Aorta (tissue), 5 donors: ENCODE measurements at regions not wholly inside any gene's neighbourhood (a gene's known extent, or its start where the extent isn't known, plus 50 kb on each side); places are given as distances from the start of the nearest gene placed in this dataset.

Experiments
- ATAC-seq: fragments of 200-7000 bp; cut with Tn5 transposase; one replicate; pipeline ENCODE4 v1.9.1; 2022; ENCODE audit warnings: moderate library complexity; ENCODE audit not compliant: low FRiP score
- DNase-seq, 2 donors: peaks; one replicate each; pipeline ENCODE4 v3.0.0-alpha.2; 2020
- H3K27ac ChIP-seq, 2 donors: one replicate each; pipeline ENCODE4 v1.5.1; 2013; ENCODE audit warnings: low read length in 2 of 2, mild to moderate bottlenecking in 2 of 2, moderate library complexity in 2 of 2, control low read depth in 1 of 2, inconsistent platforms in 1 of 2, low read depth in 1 of 2
- H3K27me3 ChIP-seq, 2 donors: one replicate each; pipeline ENCODE4 v1.6.1; 2013; ENCODE audit warnings: control low read depth in 1 of 2, low read length in 1 of 2, mild to moderate bottlenecking in 1 of 2, moderate library complexity in 1 of 2; ENCODE audit not compliant: insufficient read depth in 2 of 2, control insufficient read depth in 1 of 2
- H3K36me3 ChIP-seq, 2 donors: one replicate each; pipeline ENCODE4 v1.6.1; 2013; ENCODE audit warnings: control low read depth in 1 of 2, low read length in 1 of 2, mild to moderate bottlenecking in 1 of 2; ENCODE audit not compliant: insufficient read depth in 2 of 2, control insufficient read depth in 1 of 2
- H3K4me1 ChIP-seq, 2 donors: one replicate each; pipeline ENCODE4 v1.6.1; 2013; ENCODE audit warnings: low read length in 2 of 2, control low read depth in 1 of 2, mild to moderate bottlenecking in 1 of 2, moderate library complexity in 1 of 2; ENCODE audit not compliant: insufficient read depth in 2 of 2, control insufficient read depth in 1 of 2
- H3K4me3 ChIP-seq, 2 donors: one replicate each; pipeline ENCODE4 v1.5.1; 2013; ENCODE audit warnings: low read length in 2 of 2, control low read depth in 1 of 2, mild to moderate bottlenecking in 1 of 2
- H3K9me3 ChIP-seq: one replicate; pipeline ENCODE4 v1.6.1; 2013; ENCODE audit warnings: mild to moderate bottlenecking, low read length; ENCODE audit not compliant: control insufficient read depth
- WGBS, 2 donors: extraction: QIAGEN DNeasy Blood & Tissue Kit; methylation state at CpG; one replicate each; pipeline ENCODE4 v1.1.7; 2013; 5-methylcytosine and 5-hydroxymethylcytosine counted together
- intact Hi-C, 2 donors: fragments of 100-400 bp; cut with DNase I; formaldehyde crosslinking; loops; one replicate each; pipeline versions ENCODE4 v1.14.2 to v1.15.0; 2022
- donor health status: healthy with polysubstance abuse.
- donor health status: Bipolar disorder and iron deficiency.
- donor health status: DM: no; HTN: no; CAD: no.
- donor health status: DM: no; HTN: no; CAD: no.
- donor health status: DM: yes; HTN: yes; CAD: no.

- no peaks in the 10 kb centered on the region for H3K9me3 ChIP-seq
- no peak overlapping the region for H3K27ac ChIP-seq
- H3K36me3 ChIP-seq: no peaks in the 10 kb centered on the region
- intact Hi-C loops: loop anchor here in 1 of 2 donors (10.0 kb wide), 1 partner anchor 147 kb away; no protein-coding TSS in a partner anchor
- ATAC-seq (no peak), DNase-seq (no peak)
- H3K4me1 ChIP-seq: no peaks in the 10 kb centered on the region
- H3K4me3 ChIP-seq: no peak overlapping the region
- no peaks in the 10 kb centered on the region for H3K27me3 ChIP-seq
- WGBS, 2 donors: 17 to 24% methylated on average over 1 of the region's 1 CpG
Measured at GRCh38 chr6:19087897-19088296, 700.7 kb downstream of the RNF144B start.

- no peaks in the 10 kb centered on the region for H3K9me3 ChIP-seq
Measured at GRCh38 chr6:19100752-19101151, 713.6 kb downstream of the RNF144B start.

GRCh38 chr6:19102936-19103335 lies 715.8 kb downstream of the RNF144B start:
- DNase-seq (no peak), ATAC-seq (no peak)
- Histone ChIP-seq H3K4me3 (no peak overlapping the region), H3K27me3 (no peaks in the 10 kb centered on the region), H3K9me3 (no peaks in the 10 kb centered on the region), H3K27ac (no peak overlapping the region), H3K4me1 (no peaks in the 10 kb centered on the region), H3K36me3 (no peaks in the 10 kb centered on the region)
- intact Hi-C loops: no loop called here
- WGBS, 2 donors: 82 to 83% methylated on average over 3 of the region's 3 CpGs

More at GRCh38 chr6:19100752-19101151, 713.6 kb downstream of the RNF144B start:
- Histone ChIP-seq H3K27me3 (no peaks in the 10 kb centered on the region), H3K27ac (no peak overlapping the region), H3K4me3 (no peak overlapping the region), H3K4me1 (no peaks in the 10 kb centered on the region), H3K36me3 (no peaks in the 10 kb centered on the region)
- ATAC-seq: no peak
- 95 to 98% methylated on average over 4 of the region's 4 CpGs for WGBS, 2 donors
- intact Hi-C loops: no loop called here
- no peak for DNase-seq

- H3K4me1 ChIP-seq: no peaks in the 10 kb centered on the region
- intact Hi-C loops: no loop called here
- H3K36me3 ChIP-seq: no peaks in the 10 kb centered on the region
- ATAC-seq (no peak), DNase-seq (no peak)
- no peak overlapping the region for H3K27ac ChIP-seq
- no peaks in the 10 kb centered on the region for H3K27me3 ChIP-seq
- 96 to 99% methylated on average over 1 of the region's 1 CpG for WGBS, 2 donors
- no peak overlapping the region for H3K4me3 ChIP-seq
- no peaks in the 10 kb centered on the region for H3K9me3 ChIP-seq
Measured at GRCh38 chr6:19107468-19107867, 720.3 kb downstream of the RNF144B start.

GRCh38 chr6:19121521-19121920 lies 715.6 kb upstream of the ID4 start:
- H3K36me3 ChIP-seq: no peaks in the 10 kb centered on the region
- H3K4me1 ChIP-seq: no peaks in the 10 kb centered on the region
- intact Hi-C loops: no loop called here
- no peak overlapping the region for H3K27ac ChIP-seq
- no peak overlapping the region for H3K4me3 ChIP-seq
- DNase-seq (no peak), ATAC-seq (no peak)
- no peaks in the 10 kb centered on the region for H3K9me3 ChIP-seq
- H3K27me3 ChIP-seq: no peaks in the 10 kb centered on the region

GRCh38 chr6:19127081-19127480 lies 710.1 kb upstream of the ID4 start:
- H3K27ac ChIP-seq: no peak overlapping the region
- H3K36me3 ChIP-seq: no peaks in the 10 kb centered on the region
- intact Hi-C loops: no loop called here
- H3K27me3 ChIP-seq: no peaks in the 10 kb centered on the region
- 70 to 83% methylated on average over 3 of the region's 3 CpGs for WGBS, 2 donors
- no peaks in the 10 kb centered on the region for H3K4me1 ChIP-seq
- DNase-seq (no peak), ATAC-seq (no peak)
- H3K4me3 ChIP-seq: no peak overlapping the region
- H3K9me3 ChIP-seq: no peaks in the 10 kb centered on the region

- ATAC-seq (no peak), DNase-seq (no peak)
- intact Hi-C loops: no loop called here
- Histone ChIP-seq H3K4me3 (no peak overlapping the region), H3K4me1 (no peaks in the 10 kb centered on the region), H3K9me3 (no peaks in the 10 kb centered on the region), H3K36me3 (no peaks in the 10 kb centered on the region), H3K27me3 (no peaks in the 10 kb centered on the region), H3K27ac (no peak overlapping the region)
- 84 to 94% methylated on average over 8 of the region's 8 CpGs for WGBS, 2 donors
Measured at GRCh38 chr6:19128701-19129100, 708.5 kb upstream of the ID4 start.

- no peaks in the 10 kb centered on the region for H3K9me3 ChIP-seq
- intact Hi-C loops: no loop called here
- H3K36me3 ChIP-seq: no peaks in the 10 kb centered on the region
- H3K27ac ChIP-seq: no peak overlapping the region
- no peaks in the 10 kb centered on the region for H3K4me1 ChIP-seq
- no peak for DNase-seq
- ATAC-seq: no peak
- no peaks in the 10 kb centered on the region for H3K27me3 ChIP-seq
- 58 to 59% methylated on average over 2 of the region's 2 CpGs for WGBS, 2 donors
- H3K4me3 ChIP-seq: no peak overlapping the region
Measured at GRCh38 chr6:19135706-19136105, 701.5 kb upstream of the ID4 start.

- ATAC-seq (no peak), DNase-seq (no peak)
- Histone ChIP-seq H3K27me3 (no peaks in the 10 kb centered on the region), H3K9me3 (no peaks in the 10 kb centered on the region), H3K27ac (no peak overlapping the region), H3K4me3 (no peak overlapping the region), H3K36me3 (no peaks in the 10 kb centered on the region), H3K4me1 (no peaks in the 10 kb centered on the region)
- intact Hi-C loops: no loop called here
- 79 to 95% methylated on average over 4 of the region's 4 CpGs for WGBS, 2 donors
Measured at GRCh38 chr6:19137505-19137904, 699.7 kb upstream of the ID4 start.
